ENCODE measurements at regions not wholly inside any gene's neighbourhood (a gene's known extent, or its start where the extent isn't known, plus 50 kb on each side); places are given as distances from the start of the nearest gene placed in this dataset.
"Not testable (repeated sequence)": the region's sequence is repeated elsewhere in the genome, so short reads cannot be mapped to it uniquely, and the experiment has no call there.

DNA sequence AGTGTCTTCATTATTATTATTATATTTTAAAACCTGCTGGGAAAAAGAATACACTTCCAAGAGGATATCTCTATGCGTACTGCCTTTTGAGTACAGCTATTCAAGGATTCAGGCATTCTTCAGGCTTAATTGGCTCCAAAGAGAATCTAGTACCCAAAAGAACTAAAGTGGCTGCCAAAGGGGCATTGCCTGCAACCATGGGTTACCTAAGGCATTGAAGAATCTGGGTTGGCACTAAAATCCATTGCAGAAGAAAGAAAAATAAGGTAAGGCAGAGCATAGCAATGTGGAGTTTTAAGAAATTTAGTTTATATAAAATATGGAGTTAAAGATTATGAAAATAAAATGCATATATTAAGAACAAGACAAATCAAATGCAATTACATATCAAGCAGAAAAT is 223.5 kb downstream of the TMEM161B start:
- H3K36me3 ChIP-seq (ENCODE audit: insufficient read depth, low read length): no peaks in the 10 kb centered on the region
- no peaks in the 10 kb centered on the region for H3K27me3 ChIP-seq (ENCODE audit: control insufficient read depth, insufficient read depth, low read length)
- H3K9ac ChIP-seq (ENCODE audit: low read depth, low read length): no peak overlapping the region
- H3K4me1 ChIP-seq (ENCODE audit: control insufficient read depth, insufficient read depth, low read length): no peaks in the 10 kb centered on the region
- H3K9me3 ChIP-seq (replicated peaks; ENCODE audit: low read length): no peaks in the 10 kb centered on the region
- H3K4me3 ChIP-seq (ENCODE audit: low read length): no peak overlapping the region
- H3K4me2 ChIP-seq (ENCODE audit: low read length): no peak overlapping the region

DNA sequence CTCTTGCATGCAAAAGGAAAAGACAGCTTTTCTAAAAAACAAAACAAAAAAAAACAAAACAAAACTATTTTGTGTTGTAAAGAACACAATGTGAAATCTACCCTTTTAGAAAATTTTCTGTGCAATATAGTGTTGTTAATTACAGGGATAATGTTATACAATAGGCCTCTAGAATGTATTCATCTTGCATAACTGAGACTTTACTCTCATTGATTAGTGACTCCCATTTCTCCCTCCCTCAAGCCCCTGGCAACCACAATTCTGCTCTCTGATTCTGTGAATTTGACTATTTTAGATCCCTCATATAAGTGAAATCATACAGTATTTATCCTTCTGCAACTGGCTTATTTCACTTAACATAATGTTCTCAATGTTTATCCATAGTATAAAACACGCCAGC is 234.1 kb downstream of the TMEM161B start:
- H3K27me3 ChIP-seq (ENCODE audit: control insufficient read depth, insufficient read depth, low read length): no peaks in the 10 kb centered on the region
- H3K9me3 ChIP-seq (replicated peaks; ENCODE audit: low read length): no peaks in the 10 kb centered on the region
- no peaks in the 10 kb centered on the region for H3K4me1 ChIP-seq (ENCODE audit: control insufficient read depth, insufficient read depth, low read length)
- H3K9ac ChIP-seq (ENCODE audit: low read depth, low read length): no peak overlapping the region
- no peak overlapping the region for H3K4me2 ChIP-seq (ENCODE audit: low read length)
- no peaks in the 10 kb centered on the region for H3K36me3 ChIP-seq (ENCODE audit: insufficient read depth, low read length)
- no peak overlapping the region for H3K4me3 ChIP-seq (ENCODE audit: low read length)

DNA sequence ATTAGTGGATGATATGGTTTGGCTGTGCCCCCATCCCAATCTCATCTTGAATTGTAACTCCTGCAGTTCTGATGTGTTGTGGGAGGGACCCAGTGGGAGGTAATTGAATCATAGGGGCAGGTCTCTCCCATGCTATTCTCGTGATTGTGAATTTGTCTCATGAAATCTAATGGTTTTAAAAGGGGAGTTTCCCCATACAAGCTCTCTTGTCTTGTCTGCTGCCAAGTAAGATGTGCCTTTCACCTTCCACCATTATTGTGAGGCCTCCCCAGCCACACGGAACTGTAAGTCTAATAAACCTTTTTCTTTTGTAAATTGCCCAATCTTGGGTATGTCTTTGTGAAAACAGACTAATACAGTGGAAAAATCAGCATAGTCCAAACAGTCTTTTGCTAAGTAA is 235.5 kb downstream of the TMEM161B start:
- Histone ChIP-seq H3K9me3 (replicated peaks; ENCODE audit: low read length) (no peaks in the 10 kb centered on the region), H3K27me3 (ENCODE audit: control insufficient read depth, insufficient read depth, low read length) (no peaks in the 10 kb centered on the region), H3K36me3 (ENCODE audit: insufficient read depth, low read length) (no peaks in the 10 kb centered on the region), H3K4me2 (ENCODE audit: low read length) (no peak overlapping the region), H3K9ac (ENCODE audit: low read depth, low read length) (no peak overlapping the region), H3K4me1 (ENCODE audit: control insufficient read depth, insufficient read depth, low read length) (no peaks in the 10 kb centered on the region), H3K4me3 (ENCODE audit: low read length) (no peak overlapping the region)

DNA sequence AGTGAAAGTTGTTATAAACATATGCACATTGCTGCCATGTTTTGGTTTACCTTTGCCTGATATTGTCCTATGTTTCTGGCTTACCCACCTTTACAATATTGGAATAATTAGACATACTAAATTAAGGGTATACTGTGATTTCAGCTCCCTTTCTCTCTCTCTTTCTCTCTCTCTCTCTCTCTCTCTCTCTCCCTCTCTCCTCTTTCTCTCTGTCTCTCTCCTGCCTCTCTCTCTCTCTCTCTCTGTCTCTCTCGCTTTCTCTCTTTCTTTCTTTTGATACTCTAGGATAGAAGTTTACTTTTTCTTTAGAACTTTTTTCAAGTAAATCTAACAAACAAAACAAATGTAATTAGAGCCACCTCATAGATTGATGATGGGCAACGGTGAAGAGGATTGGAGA is 239.6 kb downstream of the TMEM161B start:
- no peaks in the 10 kb centered on the region for H3K9me3 ChIP-seq (replicated peaks; ENCODE audit: low read length)
- no peaks in the 10 kb centered on the region for H3K27me3 ChIP-seq (ENCODE audit: control insufficient read depth, insufficient read depth, low read length)
- no peak overlapping the region for H3K4me2 ChIP-seq (ENCODE audit: low read length)
- H3K36me3 ChIP-seq (ENCODE audit: insufficient read depth, low read length): no peaks in the 10 kb centered on the region
- no peak overlapping the region for H3K4me3 ChIP-seq (ENCODE audit: low read length)
- no peaks in the 10 kb centered on the region for H3K4me1 ChIP-seq (ENCODE audit: control insufficient read depth, insufficient read depth, low read length)
- H3K9ac ChIP-seq (ENCODE audit: low read depth, low read length): no peak overlapping the region

DNA sequence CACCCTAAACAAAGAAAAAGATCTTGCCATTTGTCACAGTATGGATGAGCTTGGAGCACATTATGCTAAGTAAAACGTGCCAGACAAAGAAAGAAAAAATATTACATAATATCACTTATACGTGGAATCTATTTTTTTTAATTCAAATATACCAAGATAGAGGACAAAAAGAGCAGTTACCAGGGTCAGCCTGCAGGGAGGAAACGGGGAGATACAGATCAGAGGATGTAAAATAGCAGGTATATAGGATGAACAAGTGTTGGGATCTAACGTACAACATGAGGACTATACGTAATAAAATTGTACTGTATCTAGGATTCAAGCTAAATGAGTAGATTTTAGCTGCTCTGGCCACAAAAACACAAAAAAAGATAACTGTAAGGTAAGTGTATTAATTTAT is 247.5 kb downstream of the TMEM161B start:
- no peak overlapping the region for H3K4me2 ChIP-seq (ENCODE audit: low read length)
- H3K9ac ChIP-seq (ENCODE audit: low read depth, low read length): no peak overlapping the region
- no peaks in the 10 kb centered on the region for H3K9me3 ChIP-seq (replicated peaks; ENCODE audit: low read length)
- no peak overlapping the region for H3K4me3 ChIP-seq (ENCODE audit: low read length)
- H3K4me1 ChIP-seq (ENCODE audit: control insufficient read depth, insufficient read depth, low read length): no peaks in the 10 kb centered on the region
- H3K27me3 ChIP-seq (ENCODE audit: control insufficient read depth, insufficient read depth, low read length): no peaks in the 10 kb centered on the region
- H3K36me3 ChIP-seq (ENCODE audit: insufficient read depth, low read length): no peaks in the 10 kb centered on the region

DNA sequence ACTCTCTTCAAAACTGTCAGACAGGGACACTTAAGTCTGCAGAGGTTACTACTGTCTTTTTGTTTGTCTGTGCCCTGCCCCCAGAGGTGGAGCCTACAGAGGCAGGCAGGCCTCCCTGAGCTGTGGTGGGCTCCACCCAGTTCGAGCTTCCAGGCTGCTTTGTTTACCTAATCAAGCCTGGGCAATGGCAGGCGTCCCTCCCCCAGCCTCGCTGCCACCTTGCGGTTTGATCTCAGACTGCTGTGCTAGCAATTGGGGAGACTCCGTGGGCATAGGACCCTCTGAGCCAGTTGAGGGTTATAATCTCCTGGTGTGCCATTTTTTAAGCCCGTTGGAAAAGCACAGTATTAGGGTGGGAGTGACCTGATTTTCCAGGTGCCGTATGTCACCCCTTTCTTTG is 253.7 kb downstream of the TMEM161B start:
- not testable (repeated sequence) for H3K27me3 ChIP-seq (ENCODE audit: control insufficient read depth, insufficient read depth, low read length); H3K4me2 ChIP-seq (ENCODE audit: low read length); H3K36me3 ChIP-seq (ENCODE audit: insufficient read depth, low read length); H3K9me3 ChIP-seq (replicated peaks; ENCODE audit: low read length); H3K9ac ChIP-seq (ENCODE audit: low read depth, low read length); H3K4me1 ChIP-seq (ENCODE audit: control insufficient read depth, insufficient read depth, low read length); H3K4me3 ChIP-seq (ENCODE audit: low read length)

DNA sequence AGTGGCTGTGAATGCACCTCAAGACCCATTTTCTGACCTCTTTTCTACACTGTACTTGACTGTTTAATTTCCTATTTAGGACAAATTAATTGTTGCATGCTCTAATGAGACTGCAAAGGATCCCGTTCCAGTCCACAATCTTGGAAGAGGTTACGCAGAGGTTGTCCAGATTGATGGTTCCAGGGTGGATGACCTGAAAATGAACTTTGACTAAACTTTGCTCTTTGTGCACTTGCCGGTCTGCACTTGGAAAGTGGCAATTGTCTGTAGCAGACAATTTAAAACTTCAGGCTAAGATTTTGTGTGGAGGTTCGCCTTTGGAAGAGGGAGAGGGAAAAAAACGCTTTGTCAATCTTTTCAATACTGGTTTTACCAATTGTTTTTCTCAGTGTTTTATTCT is 267.8 kb downstream of the TMEM161B start:
- Histone ChIP-seq H3K9ac (ENCODE audit: low read depth, low read length) (no peak overlapping the region), H3K36me3 (ENCODE audit: insufficient read depth, low read length) (no peaks in the 10 kb centered on the region), H3K27me3 (ENCODE audit: control insufficient read depth, insufficient read depth, low read length) (no peaks in the 10 kb centered on the region), H3K4me1 (ENCODE audit: control insufficient read depth, insufficient read depth, low read length) (no peaks in the 10 kb centered on the region), H3K4me2 (ENCODE audit: low read length) (no peak overlapping the region), H3K4me3 (ENCODE audit: low read length) (no peak overlapping the region), H3K9me3 (replicated peaks; ENCODE audit: low read length) (no peaks in the 10 kb centered on the region)

DNA sequence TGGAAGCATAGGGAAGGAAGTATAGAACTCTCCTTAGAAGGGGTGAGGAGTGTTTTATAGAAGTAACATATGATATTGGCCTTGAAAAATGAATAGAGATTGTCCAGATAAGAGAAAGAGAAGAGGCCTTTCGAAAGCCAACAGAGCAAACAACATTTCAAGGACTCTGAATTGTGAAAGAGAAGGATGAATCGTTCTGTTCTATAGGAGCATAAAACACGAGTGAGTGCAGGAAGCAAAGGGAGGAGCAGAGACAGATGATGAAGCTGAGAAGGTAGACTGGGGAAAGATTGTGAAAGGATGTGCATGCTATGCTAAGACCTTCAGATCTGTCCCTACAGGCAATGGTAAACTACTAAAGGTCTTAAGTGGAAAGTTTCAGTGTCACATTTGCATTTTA is 271.0 kb downstream of the TMEM161B start:
- no peaks in the 10 kb centered on the region for H3K36me3 ChIP-seq (ENCODE audit: insufficient read depth, low read length)
- H3K4me1 ChIP-seq (ENCODE audit: control insufficient read depth, insufficient read depth, low read length): no peaks in the 10 kb centered on the region
- H3K27me3 ChIP-seq (ENCODE audit: control insufficient read depth, insufficient read depth, low read length): no peaks in the 10 kb centered on the region
- H3K9ac ChIP-seq (ENCODE audit: low read depth, low read length): no peak overlapping the region
- no peak overlapping the region for H3K4me3 ChIP-seq (ENCODE audit: low read length)
- H3K4me2 ChIP-seq (ENCODE audit: low read length): no peak overlapping the region
- H3K9me3 ChIP-seq (replicated peaks; ENCODE audit: low read length): no peaks in the 10 kb centered on the region

DNA sequence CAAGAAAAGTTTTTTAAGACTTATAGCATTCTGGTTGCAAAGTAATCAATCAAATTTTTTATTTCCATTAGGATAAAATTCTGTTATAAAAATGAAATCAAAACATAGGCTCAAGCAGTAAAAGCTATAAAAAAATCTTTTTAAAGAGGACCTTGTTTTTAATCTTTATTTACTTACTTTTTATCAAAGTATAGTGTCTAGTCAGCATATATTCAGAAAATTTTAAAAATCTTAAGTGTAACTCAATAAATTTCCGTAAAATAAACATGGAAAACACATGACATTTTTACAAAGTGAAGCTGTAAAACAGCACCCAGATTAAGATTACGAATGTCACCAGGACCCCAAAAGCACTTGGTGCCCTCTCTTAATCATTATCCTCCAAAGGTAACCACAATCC is 302.4 kb downstream of the TMEM161B start:
- Histone ChIP-seq H3K27me3 (ENCODE audit: control insufficient read depth, insufficient read depth, low read length) (no peaks in the 10 kb centered on the region), H3K4me3 (ENCODE audit: low read length) (no peak overlapping the region), H3K4me2 (ENCODE audit: low read length) (no peak overlapping the region), H3K36me3 (ENCODE audit: insufficient read depth, low read length) (no peaks in the 10 kb centered on the region), H3K4me1 (ENCODE audit: control insufficient read depth, insufficient read depth, low read length) (no peaks in the 10 kb centered on the region), H3K9ac (ENCODE audit: low read depth, low read length) (no peak overlapping the region), H3K9me3 (replicated peaks; ENCODE audit: low read length) (no peaks in the 10 kb centered on the region)

DNA sequence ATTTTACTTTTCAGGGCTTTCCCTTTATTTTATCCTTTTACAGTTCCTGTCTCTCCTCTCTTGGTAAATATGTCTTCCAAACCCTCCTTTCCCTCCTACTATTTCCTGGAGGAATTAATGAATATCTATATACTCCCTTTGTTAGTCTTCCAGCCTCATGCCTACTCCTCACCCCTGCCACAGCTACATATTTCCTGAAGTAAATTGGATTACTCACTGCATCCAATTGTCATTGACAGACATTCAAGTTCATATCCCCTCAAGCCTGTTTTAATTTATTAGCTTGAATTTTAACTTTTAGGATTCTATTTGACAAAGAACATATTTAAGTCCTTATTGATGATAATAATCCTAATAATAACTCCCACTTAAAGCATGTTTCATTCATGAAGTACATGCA is 314.5 kb downstream of the TMEM161B start:
- Histone ChIP-seq H3K4me2 (ENCODE audit: low read length) (no peak overlapping the region), H3K4me3 (ENCODE audit: low read length) (no peak overlapping the region), H3K27me3 (ENCODE audit: control insufficient read depth, insufficient read depth, low read length) (no peaks in the 10 kb centered on the region), H3K9ac (ENCODE audit: low read depth, low read length) (no peak overlapping the region), H3K4me1 (ENCODE audit: control insufficient read depth, insufficient read depth, low read length) (no peaks in the 10 kb centered on the region), H3K36me3 (ENCODE audit: insufficient read depth, low read length) (no peaks in the 10 kb centered on the region), H3K9me3 (replicated peaks; ENCODE audit: low read length) (no peaks in the 10 kb centered on the region)

DNA sequence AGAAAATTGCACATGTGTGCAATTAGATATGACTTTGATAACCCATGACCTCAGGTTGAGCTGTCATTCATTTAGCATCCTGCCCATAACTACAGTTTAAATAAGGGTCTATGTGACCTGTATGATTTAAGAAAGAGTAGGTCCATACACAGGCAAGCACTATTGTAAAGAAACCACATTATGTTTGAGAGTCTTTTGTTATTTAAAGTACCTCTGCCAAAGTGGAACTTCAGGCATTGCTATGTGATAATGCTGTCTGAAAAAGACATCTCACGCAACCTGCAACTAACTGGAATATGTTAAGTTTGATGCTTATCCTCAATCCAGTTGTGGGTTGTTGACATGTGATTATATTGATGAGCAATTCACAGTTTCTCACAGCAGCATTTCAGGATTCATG is 317.0 kb downstream of the TMEM161B start:
- Histone ChIP-seq H3K36me3 (ENCODE audit: insufficient read depth, low read length) (no peaks in the 10 kb centered on the region), H3K9me3 (replicated peaks; ENCODE audit: low read length) (no peaks in the 10 kb centered on the region), H3K4me1 (ENCODE audit: control insufficient read depth, insufficient read depth, low read length) (no peaks in the 10 kb centered on the region), H3K27me3 (ENCODE audit: control insufficient read depth, insufficient read depth, low read length) (no peaks in the 10 kb centered on the region), H3K4me3 (ENCODE audit: low read length) (no peak overlapping the region), H3K9ac (ENCODE audit: low read depth, low read length) (no peak overlapping the region), H3K4me2 (ENCODE audit: low read length) (no peak overlapping the region)

DNA sequence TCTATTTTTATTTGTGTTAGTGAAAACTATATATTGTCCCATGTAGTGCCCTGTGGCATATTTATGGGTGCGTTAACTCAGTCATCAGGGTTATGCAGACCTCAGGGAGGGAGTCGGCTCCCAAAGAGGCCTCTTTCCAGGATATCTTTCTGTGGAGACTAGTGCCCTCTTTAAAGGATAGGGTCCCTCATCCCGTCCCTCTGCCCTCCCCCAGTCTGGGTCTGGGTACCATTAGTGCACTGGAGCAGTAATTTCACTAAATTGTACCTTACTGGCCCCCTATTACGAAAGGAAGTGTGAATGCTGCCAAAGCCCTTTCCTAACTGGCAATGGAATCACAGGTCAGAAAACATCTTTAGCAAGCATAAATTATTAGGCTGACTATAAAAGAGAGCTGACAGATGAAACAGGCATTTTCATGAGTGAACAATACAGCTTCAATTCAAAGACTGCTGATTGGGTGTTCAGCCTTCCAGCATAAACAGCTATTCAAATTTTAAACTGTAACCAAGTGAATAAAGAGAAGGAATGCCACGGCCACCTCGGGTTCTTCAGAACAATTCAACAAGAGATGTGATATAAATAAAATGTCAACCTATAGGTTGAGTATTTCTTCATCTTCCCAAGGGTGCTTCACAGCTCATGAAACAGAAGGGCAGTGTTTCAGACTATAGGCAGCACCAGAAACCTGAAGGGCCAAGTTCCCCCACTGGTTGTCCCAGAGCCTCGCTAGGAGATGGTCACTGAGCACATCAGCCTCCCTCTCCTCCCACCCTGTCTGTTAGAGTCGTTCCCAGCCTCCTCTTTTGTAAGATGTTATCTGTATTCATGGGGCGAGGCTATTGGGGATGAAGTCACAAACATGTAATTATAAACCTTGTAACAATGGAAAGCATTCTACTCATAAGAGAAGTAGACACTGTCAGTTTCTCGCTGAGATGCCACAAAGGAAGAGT is 318.7 kb downstream of the TMEM161B start:
- Histone ChIP-seq H3K4me1 (ENCODE audit: control insufficient read depth, insufficient read depth, low read length) (no peaks in the 10 kb centered on the region), H3K9ac (ENCODE audit: low read depth, low read length) (no peak overlapping the region), H3K4me3 (ENCODE audit: low read length) (no peak overlapping the region), H3K9me3 (replicated peaks; ENCODE audit: low read length) (no peaks in the 10 kb centered on the region), H3K4me2 (ENCODE audit: low read length) (no peak overlapping the region), H3K36me3 (ENCODE audit: insufficient read depth, low read length) (no peaks in the 10 kb centered on the region), H3K27me3 (ENCODE audit: control insufficient read depth, insufficient read depth, low read length) (no peaks in the 10 kb centered on the region)

Measured in skeletal muscle satellite cell (primary cell).